Thyroid gland (tissue), 4 donors: ENCODE measurements at regions not wholly inside any gene's neighbourhood (a gene's known extent, or its start where the extent isn't known, plus 50 kb on each side); places are given as distances from the start of the nearest gene placed in this dataset.
"Not testable (repeated sequence)": the region's sequence is repeated elsewhere in the genome, so short reads cannot be mapped to it uniquely, and the experiment has no call there.

Experiments
- DNase-seq, 2 donors: peaks; one replicate each; pipeline ENCODE4 v3.0.0-alpha.2; 2019
- H3K27ac ChIP-seq, 3 donors: fragments of 200-600 bp; sonication (generic); 1 replicate in 2 of 3; 2 replicates in 1 of 3; pipeline ENCODE4 v1.5.1; 2016 to 2019; ENCODE audit warnings: mild to moderate bottlenecking in 1 of 3, moderate library complexity in 1 of 3
- H3K27me3 ChIP-seq: fragments of 200-600 bp; sonication (generic); one replicate; pipeline ENCODE4 v1.5.1; 2019
- H3K36me3 ChIP-seq, 2 donors: fragments of 200-600 bp; sonication (generic); one replicate each; pipeline ENCODE4 v1.5.1; 2016 to 2019
- H3K4me1 ChIP-seq, 2 donors: fragments of 200-600 bp; sonication (generic); one replicate each; pipeline ENCODE4 v1.5.1; 2017 to 2019
- H3K4me3 ChIP-seq, 3 donors: fragments of 200-600 bp; sonication (generic); replicated peaks in 1 of 3; 1 replicate in 2 of 3; 2 replicates in 1 of 3; pipeline ENCODE4 v1.5.1; 2016; ENCODE audit warnings: mild to moderate bottlenecking in 1 of 3
- H3K9me3 ChIP-seq: fragments of 200-600 bp; sonication (generic); one replicate; pipeline ENCODE4 v1.5.1; 2017
- POLR2A ChIP-seq, 2 donors: fragments of 450-650 bp; IDR thresholded peaks; one replicate each; pipeline ENCODE4 v1.6.1; 2017; ENCODE audit warnings: antibody characterized with exemption in 2 of 2, mild to moderate bottlenecking in 2 of 2, moderate library complexity in 1 of 2
- WGBS, 2 donors: methylation state at CpG; one replicate each; pipeline ENCODE4 v1.1.5; 2017; 5-methylcytosine and 5-hydroxymethylcytosine counted together
- intact Hi-C: fragments of 100-400 bp; cut with DNase I; formaldehyde crosslinking; loops from one replicate; pipeline ENCODE4 v1.15.1; 2023
- TF ChIP-seq, protein P1 (sequence below), 6 experiments: fragments of 200-600 bp in 3 of 6; fragments of 450-650 bp in 3 of 6; sonication (generic) in 3 of 6; IDR thresholded peaks; one replicate each; pipeline ENCODE4 v1.5.1; 2016 to 2019; ENCODE audit warnings: antibody characterized with exemption in 6 of 6, mild to moderate bottlenecking in 2 of 6, inconsistent platforms in 1 of 6, moderate library complexity in 1 of 6

DNA sequence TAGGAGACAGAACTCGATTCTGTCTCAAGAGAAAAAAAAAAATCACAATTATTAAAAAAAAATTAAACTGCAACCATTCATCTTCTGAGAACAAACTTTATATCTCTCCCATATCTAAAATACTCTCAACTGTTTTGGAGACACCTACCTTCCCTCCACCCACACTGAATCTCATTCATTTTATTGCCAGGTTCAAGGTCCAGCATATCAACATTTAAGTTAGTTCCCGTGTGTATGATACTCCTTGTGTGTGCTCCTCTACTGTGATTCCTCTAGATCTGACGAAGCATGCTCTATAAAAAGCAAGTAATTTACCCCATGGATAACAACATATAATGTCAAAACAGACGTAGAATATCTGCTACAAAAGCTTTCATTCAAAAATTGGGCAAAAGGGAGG lies 351.8 kb upstream of the SORCS1 start:
- Histone ChIP-seq H3K9me3 (no peaks in the 10 kb centered on the region), H3K4me3 (no peak overlapping the region), H3K27ac (no peak overlapping the region), H3K4me1 (no peaks in the 10 kb centered on the region), H3K27me3 (no peaks in the 10 kb centered on the region), H3K36me3 (no peaks in the 10 kb centered on the region)
- TF ChIP-seq, protein P1, sequence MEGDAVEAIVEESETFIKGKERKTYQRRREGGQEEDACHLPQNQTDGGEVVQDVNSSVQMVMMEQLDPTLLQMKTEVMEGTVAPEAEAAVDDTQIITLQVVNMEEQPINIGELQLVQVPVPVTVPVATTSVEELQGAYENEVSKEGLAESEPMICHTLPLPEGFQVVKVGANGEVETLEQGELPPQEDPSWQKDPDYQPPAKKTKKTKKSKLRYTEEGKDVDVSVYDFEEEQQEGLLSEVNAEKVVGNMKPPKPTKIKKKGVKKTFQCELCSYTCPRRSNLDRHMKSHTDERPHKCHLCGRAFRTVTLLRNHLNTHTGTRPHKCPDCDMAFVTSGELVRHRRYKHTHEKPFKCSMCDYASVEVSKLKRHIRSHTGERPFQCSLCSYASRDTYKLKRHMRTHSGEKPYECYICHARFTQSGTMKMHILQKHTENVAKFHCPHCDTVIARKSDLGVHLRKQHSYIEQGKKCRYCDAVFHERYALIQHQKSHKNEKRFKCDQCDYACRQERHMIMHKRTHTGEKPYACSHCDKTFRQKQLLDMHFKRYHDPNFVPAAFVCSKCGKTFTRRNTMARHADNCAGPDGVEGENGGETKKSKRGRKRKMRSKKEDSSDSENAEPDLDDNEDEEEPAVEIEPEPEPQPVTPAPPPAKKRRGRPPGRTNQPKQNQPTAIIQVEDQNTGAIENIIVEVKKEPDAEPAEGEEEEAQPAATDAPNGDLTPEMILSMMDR (IDR thresholded peaks at IDR 0.05) = no peak
- no peak for TF ChIP-seq POLR2A (IDR thresholded peaks at IDR 0.05)
- no peak for DNase-seq
- intact Hi-C loops = no loop called here
- 85 to 93% methylated on average over 4 of the region's 4 CpGs for WGBS, 2 donors

DNA sequence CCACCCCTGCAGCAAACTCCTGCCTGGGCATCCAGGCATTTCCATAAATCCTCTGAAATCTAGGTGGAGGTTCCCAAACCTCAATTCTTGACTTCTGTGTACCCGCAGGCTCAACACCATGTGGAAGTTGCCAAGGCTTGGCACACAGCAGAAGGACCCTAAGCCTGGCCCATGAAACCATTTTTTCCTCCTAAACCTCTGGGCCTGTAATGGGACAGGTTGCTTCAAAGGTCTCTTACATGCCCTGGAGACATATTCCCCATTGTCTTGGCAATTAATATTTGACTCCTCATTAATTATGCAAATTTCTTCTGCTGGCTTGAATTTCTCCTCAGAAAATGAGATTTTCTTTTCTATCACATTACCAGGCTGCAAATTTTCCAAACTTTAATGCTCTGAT lies 339.5 kb upstream of the SORCS1 start:
- H3K9me3 ChIP-seq, DNase-seq, H3K4me1 ChIP-seq, H3K27ac ChIP-seq, H3K27me3 ChIP-seq, H3K4me3 ChIP-seq, H3K36me3 ChIP-seq, intact Hi-C loops: not testable (repeated sequence)
- 0 to 21% methylated on average over 1 of the region's 1 CpG for WGBS, 2 donors

DNA sequence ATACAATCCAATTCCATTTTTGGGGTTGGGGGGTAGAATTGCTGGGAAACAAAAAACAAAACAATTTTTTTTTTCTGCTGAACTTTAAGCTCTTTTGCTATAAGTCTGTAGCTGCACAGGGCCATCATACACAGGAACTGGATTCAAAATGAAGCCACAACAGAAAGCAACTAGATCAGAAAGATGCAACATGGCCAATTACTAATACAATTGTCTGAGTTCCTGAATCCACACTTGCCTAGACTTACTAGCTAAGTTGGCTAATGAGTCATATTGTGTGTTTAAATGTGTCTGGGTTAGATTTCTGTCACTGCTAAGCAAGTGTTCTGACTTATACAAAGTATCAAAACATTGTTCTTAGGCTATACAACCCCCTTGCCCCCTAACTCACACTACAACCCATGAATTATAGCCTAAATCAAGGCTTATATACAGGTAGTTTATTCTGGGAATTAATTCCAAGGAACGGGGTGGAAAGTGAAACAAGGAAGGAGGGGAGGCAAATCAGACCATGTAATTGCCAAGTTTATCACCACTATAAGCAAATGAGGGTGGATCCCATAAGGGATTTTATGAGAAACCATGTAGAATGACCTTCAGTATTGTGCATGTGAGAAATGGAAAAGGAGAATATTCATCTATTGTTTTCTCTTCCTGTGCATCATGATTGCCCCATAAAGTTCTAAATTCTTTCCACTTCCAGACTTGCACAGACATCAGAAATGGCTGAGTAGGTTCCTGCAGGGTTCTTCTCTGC lies 337.9 kb upstream of the SORCS1 start:
- H3K36me3 ChIP-seq = no peaks in the 10 kb centered on the region
- no peaks in the 10 kb centered on the region for H3K27me3 ChIP-seq
- H3K4me1 ChIP-seq = no peaks in the 10 kb centered on the region
- intact Hi-C loops = no loop called here
- H3K9me3 ChIP-seq = no peaks in the 10 kb centered on the region
- no peak for TF ChIP-seq POLR2A (IDR thresholded peaks at IDR 0.05)
- no peak for DNase-seq
- WGBS, 2 donors = 83 to 85% methylated on average over 1 of the region's 1 CpG
- no peak overlapping the region for H3K27ac ChIP-seq
- H3K4me3 ChIP-seq = no peak overlapping the region

DNA sequence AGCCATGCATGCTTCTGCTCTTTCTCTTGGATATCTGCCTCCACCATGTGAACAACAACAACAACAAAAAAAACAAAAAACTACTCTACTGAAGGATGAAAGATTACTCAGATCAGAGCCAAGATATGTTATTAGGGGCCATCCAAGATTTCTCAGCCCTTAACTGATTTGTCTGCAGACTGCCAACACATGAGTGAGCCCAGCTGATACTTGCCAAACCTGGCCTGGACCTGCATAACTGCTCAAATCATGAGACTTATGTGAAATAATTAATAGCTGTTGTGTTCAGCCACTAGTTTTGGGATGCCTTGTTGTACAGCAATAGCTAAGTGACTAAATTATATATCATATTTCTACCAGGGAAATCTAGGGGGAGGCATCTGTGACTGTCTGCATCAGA lies 334.5 kb upstream of the SORCS1 start:
- H3K4me3 ChIP-seq = no peak overlapping the region
- no peak overlapping the region for H3K27ac ChIP-seq
- no peaks in the 10 kb centered on the region for H3K27me3 ChIP-seq
- DNase-seq = peak in 1 of 2 donors; percentile 9
- no peak for TF ChIP-seq POLR2A (IDR thresholded peaks at IDR 0.05)
- TF ChIP-seq, protein P1 (IDR thresholded peaks at IDR 0.05) = no peak
- H3K36me3 ChIP-seq = no peaks in the 10 kb centered on the region
- intact Hi-C loops = no loop called here
- no peaks in the 10 kb centered on the region for H3K4me1 ChIP-seq
- H3K9me3 ChIP-seq = no peaks in the 10 kb centered on the region

DNA sequence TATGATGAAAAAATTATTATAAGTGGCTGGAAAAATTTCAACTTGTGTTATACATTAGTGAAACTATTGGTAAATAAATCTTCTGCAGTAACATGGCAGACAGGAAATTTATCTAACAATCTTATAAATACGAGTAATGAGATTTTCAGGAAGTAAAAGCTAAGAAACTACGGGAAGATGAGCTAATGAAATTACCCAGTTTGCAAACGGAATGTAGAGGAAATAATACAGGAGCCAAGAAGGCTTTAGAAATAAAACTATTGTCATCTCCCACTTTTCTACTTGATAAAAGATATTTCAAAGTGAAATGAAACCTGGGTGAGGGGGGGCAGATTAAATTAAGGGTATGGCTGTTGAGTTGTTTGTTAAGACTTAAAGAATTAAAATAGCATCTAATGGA lies 332.5 kb upstream of the SORCS1 start:
- no peak for DNase-seq
- intact Hi-C loops = no loop called here

DNA sequence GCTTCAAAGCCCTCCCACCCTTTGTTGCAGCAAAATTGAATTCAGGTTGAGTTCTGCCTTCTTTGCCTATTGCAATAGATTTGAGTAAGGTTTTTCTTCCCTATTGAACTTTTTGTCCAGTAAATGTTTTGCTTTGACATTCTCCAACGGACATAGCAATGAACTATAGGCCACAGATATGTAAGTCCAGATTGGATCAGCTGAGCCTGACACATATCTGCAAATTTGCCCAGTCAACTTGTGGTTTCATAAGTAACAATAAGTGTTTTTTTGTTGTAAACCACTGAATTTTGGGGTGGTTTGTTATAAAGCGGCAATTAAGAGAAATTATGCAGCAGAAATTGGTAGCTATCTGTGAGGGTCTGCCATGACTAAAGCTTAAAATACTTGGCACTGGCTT lies 332.1 kb upstream of the SORCS1 start:
- Histone ChIP-seq H3K36me3 (no peaks in the 10 kb centered on the region), H3K9me3 (no peaks in the 10 kb centered on the region), H3K4me3 (no peak overlapping the region), H3K27me3 (no peaks in the 10 kb centered on the region), H3K27ac (no peak overlapping the region), H3K4me1 (no peaks in the 10 kb centered on the region)
- DNase-seq = no peak
- 46 to 64% methylated on average over 2 of the region's 2 CpGs for WGBS, 2 donors
- TF ChIP-seq POLR2A (IDR thresholded peaks at IDR 0.05) = no peak
- TF ChIP-seq, protein P1 (IDR thresholded peaks at IDR 0.05) = no peak
- intact Hi-C loops = no loop called here

More for the DNA sequence above, 332.5 kb upstream of the SORCS1 start:
- no peak overlapping the region for H3K4me3 ChIP-seq
- H3K27ac ChIP-seq = no peak overlapping the region
- H3K4me1 ChIP-seq = no peaks in the 10 kb centered on the region
- H3K27me3 ChIP-seq = no peaks in the 10 kb centered on the region
- WGBS, 2 donors = 74 to 78% methylated on average over 3 of the region's 3 CpGs
- no peaks in the 10 kb centered on the region for H3K36me3 ChIP-seq
- no peak for TF ChIP-seq POLR2A (IDR thresholded peaks at IDR 0.05)
- TF ChIP-seq, protein P1 (IDR thresholded peaks at IDR 0.05) = no peak
- no peaks in the 10 kb centered on the region for H3K9me3 ChIP-seq
